SK-N-SH treated with all-trans-retinoic acid at 6 μM for 48 hours (cell line): ENCODE measurements at regions not wholly inside any gene's neighbourhood (a gene's known extent, or its start where the extent isn't known, plus 50 kb on each side); places are given as distances from the start of the nearest gene placed in this dataset.

Source experiments
- ATAC-seq: fragments of 200-7000 bp; cut with Tn5 transposase; 3 replicates; pipeline ENCODE4 v1.9.1; 2020; ENCODE audit warnings: mild to moderate bottlenecking, moderate library complexity
- ARNTL ChIP-seq: fragments of 450-650 bp; formaldehyde crosslinking; IDR thresholded peaks from 2 replicates; pipeline ENCODE4 v1.5.0; 2020; ENCODE audit warnings: low read depth, mild to moderate bottlenecking, moderate library complexity, borderline replicate concordance
- BACH2 ChIP-seq: fragments of 250-450 bp; sonication (Bioruptor Pico); IDR thresholded peaks from 2 replicates; pipeline ENCODE4 v1.9.0; 2021; ENCODE audit warnings: mild to moderate bottlenecking, borderline replicate concordance
- CREB5 ChIP-seq: fragments of 250-450 bp; sonication (Bioruptor Pico); IDR thresholded peaks from 2 replicates; pipeline ENCODE4 v1.5.1; 2020; ENCODE audit warnings: low read depth, mild to moderate bottlenecking, moderate library complexity
- CSDC2 ChIP-seq: fragments of 250-450 bp; sonication (Bioruptor Pico); IDR thresholded peaks from 2 replicates; pipeline ENCODE4 v1.5.0; 2020; ENCODE audit warnings: mild to moderate bottlenecking, moderate library complexity
- CSRNP3 ChIP-seq: fragments of 250-450 bp; sonication (Bioruptor Pico); IDR thresholded peaks from 2 replicates; pipeline ENCODE4 v1.5.1; 2021; ENCODE audit warnings: mild to moderate bottlenecking, moderate library complexity
- ESRRG ChIP-seq: fragments of 250-450 bp; sonication (Bioruptor Pico); IDR thresholded peaks from 2 replicates; pipeline ENCODE4 v1.6.1; 2021; ENCODE audit warnings: mild to moderate bottlenecking
- GLIS3 ChIP-seq: fragments of 250-450 bp; sonication (Bioruptor Pico); IDR thresholded peaks from 2 replicates; pipeline ENCODE4 v1.5.0; 2020; ENCODE audit warnings: mild to moderate bottlenecking, moderate library complexity
- ISL1 ChIP-seq: fragments of 250-450 bp; sonication (Bioruptor Pico); IDR thresholded peaks from 2 replicates; pipeline ENCODE4 v2.1.2; 2022; ENCODE audit warnings: mild to moderate bottlenecking, moderate library complexity
- OSR1 ChIP-seq: fragments of 250-450 bp; sonication (Bioruptor Pico); IDR thresholded peaks from 2 replicates; pipeline ENCODE4 v1.8.0; 2022; ENCODE audit warnings: moderate library complexity, mild to moderate bottlenecking, inconsistent platforms
- PATZ1 ChIP-seq: fragments of 250-450 bp; sonication (Bioruptor Pico); IDR thresholded peaks from 2 replicates; pipeline ENCODE4 v1.8.0; 2020; ENCODE audit warnings: mild to moderate bottlenecking, moderate library complexity, borderline replicate concordance
- POU6F1 ChIP-seq: fragments of 250-450 bp; sonication (Bioruptor Pico); IDR thresholded peaks from 2 replicates; pipeline ENCODE4 v1.8.0; 2021; ENCODE audit warnings: low read depth, mild to moderate bottlenecking, moderate library complexity, borderline replicate concordance
- PPARA ChIP-seq: fragments of 250-450 bp; sonication (Bioruptor Pico); IDR thresholded peaks from 2 replicates; pipeline ENCODE4 v1.5.0; 2020; ENCODE audit warnings: mild to moderate bottlenecking, borderline replicate concordance
- SNAI2 ChIP-seq: fragments of 250-450 bp; sonication (Bioruptor Pico); IDR thresholded peaks from 2 replicates; pipeline ENCODE4 v1.5.0; 2020; ENCODE audit warnings: mild to moderate bottlenecking, moderate library complexity
- TCF4 ChIP-seq: fragments of 250-450 bp; sonication (Bioruptor Pico); IDR thresholded peaks from 2 replicates; pipeline ENCODE4 v1.8.0; 2021; ENCODE audit warnings: mild to moderate bottlenecking, moderate library complexity, borderline replicate concordance
- TOX ChIP-seq: fragments of 250-450 bp; sonication (Bioruptor Pico); IDR thresholded peaks from 2 replicates; pipeline ENCODE4 v1.8.0; 2021; ENCODE audit warnings: mild to moderate bottlenecking, moderate library complexity, borderline replicate concordance
- TSHZ2 ChIP-seq: fragments of 250-450 bp; sonication (Bioruptor Pico); IDR thresholded peaks from 2 replicates; pipeline ENCODE4 v1.5.0; 2020; ENCODE audit warnings: mild to moderate bottlenecking, moderate library complexity
- ZC3H10 ChIP-seq: fragments of 250-450 bp; sonication (Bioruptor Pico); IDR thresholded peaks from 2 replicates; pipeline ENCODE4 v1.5.1; 2021; ENCODE audit warnings: mild to moderate bottlenecking, moderate library complexity
- ZFP3 ChIP-seq: fragments of 250-450 bp; sonication (Bioruptor Pico); IDR thresholded peaks from 2 replicates; pipeline ENCODE4 v1.5.0; 2020; ENCODE audit warnings: mild to moderate bottlenecking, moderate library complexity
- ZFP30 ChIP-seq: fragments of 450-650 bp; formaldehyde crosslinking; IDR thresholded peaks from 2 replicates; pipeline ENCODE4 v1.5.0; 2022; ENCODE audit warnings: mild to moderate bottlenecking, moderate library complexity
- ZNF565 ChIP-seq: fragments of 450-650 bp; formaldehyde crosslinking; conservative IDR thresholded peaks from 2 replicates; pipeline ENCODE4 v1.5.0; 2020; ENCODE audit warnings: low read depth, mild to moderate bottlenecking, moderate library complexity
- ZNF8 ChIP-seq: fragments of 450-650 bp; formaldehyde crosslinking; IDR thresholded peaks from 2 replicates; pipeline ENCODE4 v1.5.0; 2020; ENCODE audit warnings: mild to moderate bottlenecking, moderate library complexity

GRCh38 chr10:4646547-4646946 lies 179.5 kb upstream of the AKR1E2 start:
- ATAC-seq = no peak
- TF ChIP-seq GLIS3 (CRISPR knock-in tag) (no peak), POU6F1 (no peak)

- ATAC-seq = no peak
- TF ChIP-seq GLIS3 (CRISPR knock-in tag) (no peak), ZNF565 (CRISPR knock-in tag) (no peak), OSR1 (CRISPR knock-in tag) (no peak), PPARA (CRISPR knock-in tag) (no peak), SNAI2 (no peak), CREB5 (CRISPR knock-in tag) (no peak), POU6F1 (no peak), TOX (CRISPR knock-in tag) (no peak), ESRRG (no peak)
These were observed 180.2 kb upstream of the AKR1E2 start for GRCh38 chr10:4645836-4646235.

- no peak for ATAC-seq
- TF ChIP-seq CREB5 (CRISPR knock-in tag) (no peak), ARNTL (CRISPR knock-in tag) (no peak), TOX (CRISPR knock-in tag) (no peak), ISL1 (no peak), SNAI2 (no peak), CSDC2 (CRISPR knock-in tag) (no peak), ZC3H10 (CRISPR knock-in tag) (no peak), OSR1 (CRISPR knock-in tag) (no peak)
These were observed 182.5 kb upstream of the AKR1E2 start for GRCh38 chr10:4643471-4643870.

- no peak for ATAC-seq
These were observed 186.0 kb upstream of the AKR1E2 start for GRCh38 chr10:4639960-4640359.

More at GRCh38 chr10:4639960-4640359, 186.0 kb upstream of the AKR1E2 start:
- no peak for TF ChIP-seq CSDC2 (CRISPR knock-in tag)
- TF ChIP-seq CSRNP3 (CRISPR knock-in tag) = no peak
- no peak for TF ChIP-seq TCF4 (CRISPR knock-in tag)
- no peak for TF ChIP-seq ZFP30 (CRISPR knock-in tag)
- TF ChIP-seq ARNTL (CRISPR knock-in tag) = no peak
- TF ChIP-seq TSHZ2 (CRISPR knock-in tag) = no peak
- TF ChIP-seq PATZ1 (CRISPR knock-in tag) = no peak
- no peak for TF ChIP-seq PPARA (CRISPR knock-in tag)
- TF ChIP-seq GLIS3 (CRISPR knock-in tag) = no peak
- no peak for TF ChIP-seq BACH2 (CRISPR knock-in tag)
- no peak for TF ChIP-seq ZNF8 (CRISPR knock-in tag)
- TF ChIP-seq OSR1 (CRISPR knock-in tag) = no peak
- no peak for TF ChIP-seq ZNF565 (CRISPR knock-in tag)
- no peak for TF ChIP-seq ZFP3 (CRISPR knock-in tag)
- no peak for TF ChIP-seq SNAI2
- TF ChIP-seq CREB5 (CRISPR knock-in tag) = no peak
- no peak for TF ChIP-seq ESRRG
- no peak for TF ChIP-seq TOX (CRISPR knock-in tag)
- no peak for TF ChIP-seq ISL1
